ENCODE measurements at regions not wholly inside any gene's neighbourhood (a gene's known extent, or its start where the extent isn't known, plus 50 kb on each side); places are given as distances from the start of the nearest gene placed in this dataset.
"Not testable (repeated sequence)": the region's sequence is repeated elsewhere in the genome, so short reads cannot be mapped to it uniquely, and the experiment has no call there.

GRCh38 chr7:89602984-89603383, 551.3 kb upstream of the STEAP1 start:
- Mint-ChIP-seq H3K4me1 (ENCODE audit: unreplicated experiment) (peaks cover 10% of the 10 kb centered on the region), H3K36me3 (ENCODE audit: low read depth, unreplicated experiment) (no peaks in the 10 kb centered on the region), H3K4me3 (ENCODE audit: unreplicated experiment) (no peak overlapping the region), H3K27me3 (ENCODE audit: unreplicated experiment) (no peaks in the 10 kb centered on the region), H3K9me3 (ENCODE audit: unreplicated experiment) (no peaks in the 10 kb centered on the region), H3K27ac (ENCODE audit: unreplicated experiment) (no peak overlapping the region)
- no peak for TF ChIP-seq CTCF (IDR thresholded peaks at IDR 0.05; ENCODE audit: unreplicated experiment)
- DNase-seq (ENCODE audit: low spot score) = no peak

- DNase-seq (ENCODE audit: low spot score) = no peak
- Mint-ChIP-seq H3K27ac (ENCODE audit: unreplicated experiment) (no peak overlapping the region), H3K4me3 (ENCODE audit: unreplicated experiment) (no peak overlapping the region), H3K4me1 (ENCODE audit: unreplicated experiment) (peaks cover 10% of the 10 kb centered on the region), H3K27me3 (ENCODE audit: unreplicated experiment) (peaks cover 1% of the 10 kb centered on the region), H3K36me3 (ENCODE audit: low read depth, unreplicated experiment) (no peaks in the 10 kb centered on the region), H3K9me3 (ENCODE audit: unreplicated experiment) (no peaks in the 10 kb centered on the region)
- no peak for TF ChIP-seq CTCF (IDR thresholded peaks at IDR 0.05; ENCODE audit: unreplicated experiment)
These were observed 548.9 kb upstream of the STEAP1 start for GRCh38 chr7:89605362-89605761.

GRCh38 chr7:89606511-89606910, 547.8 kb upstream of the STEAP1 start:
- H3K27me3 Mint-ChIP-seq (ENCODE audit: unreplicated experiment) = peaks cover 1% of the 10 kb centered on the region
- no peaks in the 10 kb centered on the region for H3K36me3 Mint-ChIP-seq (ENCODE audit: low read depth, unreplicated experiment)
- no peak for DNase-seq (ENCODE audit: low spot score)
- H3K4me1 Mint-ChIP-seq (ENCODE audit: unreplicated experiment) = peaks cover 10% of the 10 kb centered on the region
- H3K4me3 Mint-ChIP-seq (ENCODE audit: unreplicated experiment) = no peak overlapping the region
- H3K9me3 Mint-ChIP-seq (ENCODE audit: unreplicated experiment) = no peaks in the 10 kb centered on the region
- no peak for TF ChIP-seq CTCF (IDR thresholded peaks at IDR 0.05; ENCODE audit: unreplicated experiment)
- H3K27ac Mint-ChIP-seq (ENCODE audit: unreplicated experiment) = no peak overlapping the region

GRCh38 chr7:89607792-89608191, 546.5 kb upstream of the STEAP1 start:
- Mint-ChIP-seq H3K27ac (ENCODE audit: unreplicated experiment) (no peak overlapping the region), H3K4me3 (ENCODE audit: unreplicated experiment) (no peak overlapping the region), H3K27me3 (ENCODE audit: unreplicated experiment) (peaks cover 1% of the 10 kb centered on the region), H3K9me3 (ENCODE audit: unreplicated experiment) (no peaks in the 10 kb centered on the region), H3K36me3 (ENCODE audit: low read depth, unreplicated experiment) (no peaks in the 10 kb centered on the region), H3K4me1 (ENCODE audit: unreplicated experiment) (peaks cover 10% of the 10 kb centered on the region)
- DNase-seq (ENCODE audit: low spot score) = no peak
- no peak for TF ChIP-seq CTCF (IDR thresholded peaks at IDR 0.05; ENCODE audit: unreplicated experiment)

- H3K27ac Mint-ChIP-seq (ENCODE audit: unreplicated experiment); H3K4me1 Mint-ChIP-seq (ENCODE audit: unreplicated experiment); H3K9me3 Mint-ChIP-seq (ENCODE audit: unreplicated experiment); H3K4me3 Mint-ChIP-seq (ENCODE audit: unreplicated experiment); H3K27me3 Mint-ChIP-seq (ENCODE audit: unreplicated experiment); DNase-seq (ENCODE audit: low spot score); H3K36me3 Mint-ChIP-seq (ENCODE audit: low read depth, unreplicated experiment): not testable (repeated sequence)
These were observed 537.4 kb upstream of the STEAP1 start for GRCh38 chr7:89616829-89617228.

GRCh38 chr7:89618274-89618673, 536.0 kb upstream of the STEAP1 start:
- H3K27me3 Mint-ChIP-seq (ENCODE audit: unreplicated experiment) = peaks cover 1% of the 10 kb centered on the region
- DNase-seq (ENCODE audit: low spot score) = no peak
- peak; percentile 15 for TF ChIP-seq CTCF (IDR thresholded peaks at IDR 0.05; ENCODE audit: unreplicated experiment)
- no peak overlapping the region for H3K4me3 Mint-ChIP-seq (ENCODE audit: unreplicated experiment)
- no peaks in the 10 kb centered on the region for H3K36me3 Mint-ChIP-seq (ENCODE audit: low read depth, unreplicated experiment)
- no peaks in the 10 kb centered on the region for H3K9me3 Mint-ChIP-seq (ENCODE audit: unreplicated experiment)
- H3K27ac Mint-ChIP-seq (ENCODE audit: unreplicated experiment) = no peak overlapping the region
- peaks cover 4% of the 10 kb centered on the region for H3K4me1 Mint-ChIP-seq (ENCODE audit: unreplicated experiment)
